ENCODE measurements at regions not wholly inside any gene's neighbourhood (a gene's known extent, or its start where the extent isn't known, plus 50 kb on each side); places are given as distances from the start of the nearest gene placed in this dataset.

GRCh38 chr5:27475063-27475462, 436.7 kb upstream of the CDH9 start:
- no peak overlapping the region for H3K27ac ChIP-seq (ENCODE audit: low read depth in 2 of 2, low read length in 1 of 2)
- no peak overlapping the region for H3K9ac ChIP-seq
- peaks cover 5% of the 10 kb centered on the region; the same call in 1 of the 2 replicates for H3K79me2 ChIP-seq (ENCODE audit: insufficient read depth)
- H3K4me2 ChIP-seq: no peak overlapping the region
- H3K27me3 ChIP-seq (ENCODE audit: insufficient read depth): no peaks in the 10 kb centered on the region
- POLR2A ChIA-PET: no interaction called here
- CTCF ChIA-PET: no interaction called here
- no peaks in the 10 kb centered on the region; a peak in 1 of 4 replicates for H3K4me1 ChIP-seq (ENCODE audit: control insufficient read depth in 1 of 2, insufficient read depth in 2 of 2, low read depth in 1 of 2, low read length in 1 of 2)
- no peak overlapping the region for H3K4me3 ChIP-seq (ENCODE audit: low read depth in 2 of 2, low read length in 1 of 2)
- no peak overlapping the region for H2AFZ ChIP-seq (ENCODE audit: low read depth)
- TF ChIP-seq REST (IDR thresholded peaks at IDR 0.05; ENCODE audit: low read depth, low read length): no peak
- no peak for TF ChIP-seq TCF12 (IDR thresholded peaks at IDR 0.05)
- no peak for TF ChIP-seq RXRA (IDR thresholded peaks at IDR 0.05; ENCODE audit: borderline replicate concordance, low read depth)
- TF ChIP-seq EZH2phosphoT487 (IDR thresholded peaks at IDR 0.05; ENCODE audit: borderline replicate concordance, low read depth): no peak
- no peak for TF ChIP-seq FOSL2 (IDR thresholded peaks at IDR 0.05; ENCODE audit: borderline replicate concordance, low read depth)
- no peak for TF ChIP-seq USF1 (IDR thresholded peaks at IDR 0.05; ENCODE audit: borderline replicate concordance, low read depth)
- TF ChIP-seq TEAD4 (IDR thresholded peaks at IDR 0.05; ENCODE audit: borderline replicate concordance, insufficient read depth): no peak
- TF ChIP-seq GABPA (IDR thresholded peaks at IDR 0.05; ENCODE audit: low read depth): no peak
- no peak for TF ChIP-seq CHD2 (IDR thresholded peaks at IDR 0.05; ENCODE audit: low read length, partially characterized antibody)
- TF ChIP-seq SMC3 (IDR thresholded peaks at IDR 0.05; ENCODE audit: low read depth, low read length): no peak
- no peak for TF ChIP-seq PBX3 (IDR thresholded peaks at IDR 0.05)
- no peak for TF ChIP-seq GATA2 (CRISPR knock-in tag; IDR thresholded peaks at IDR 0.05)
- no peak for TF ChIP-seq YY1 (IDR thresholded peaks at IDR 0.05; ENCODE audit: low read depth)
- TF ChIP-seq MXI1 (IDR thresholded peaks at IDR 0.05; ENCODE audit: low read depth, low read length): no peak
- no peaks in the 10 kb centered on the region for H3K9me2 ChIP-seq
- 5% methylated on average over 1 of the region's 1 CpG for WGBS (ENCODE audit: low lambda C conversion rate)
- DNase-seq: no peak
- H4K20me1 ChIP-seq (ENCODE audit: insufficient read depth): no peaks in the 10 kb centered on the region
- H3K36me3 ChIP-seq (replicated peaks in 1 of 2; ENCODE audit: control insufficient read depth in 1 of 2, insufficient read depth in 2 of 2, low read length in 1 of 2): peaks cover 0 to 13% of the 10 kb centered on the region in 2 experiments
- peaks cover 4% of the 10 kb centered on the region; the same call in 1 of the 2 replicates for H3K9me3 ChIP-seq
- no peaks in the 10 kb centered on the region for H3F3A ChIP-seq (replicated peaks; ENCODE audit: insufficient read depth)

Data from SK-N-SH (cell line).